ENCODE measurements at regions not wholly inside any gene's neighbourhood (a gene's known extent, or its start where the extent isn't known, plus 50 kb on each side); places are given as distances from the start of the nearest gene placed in this dataset.

- TF ChIP-seq CTCF (IDR thresholded peaks at IDR 0.05): no peak
- no peak for TF ChIP-seq POLR2AphosphoS5 (IDR thresholded peaks at IDR 0.05)
Observed at GRCh38 chr6:3949521-3949920, 100.3 kb downstream of the FAM50B start.

All from transverse colon (tissue), 4 donors.